Duodenal mucosa (tissue), 2 donors: ENCODE measurements at regions not wholly inside any gene's neighbourhood (a gene's known extent, or its start where the extent isn't known, plus 50 kb on each side); places are given as distances from the start of the nearest gene placed in this dataset.
"Not testable (repeated sequence)": the region's sequence is repeated elsewhere in the genome, so short reads cannot be mapped to it uniquely, and the experiment has no call there.

Experiments used
- H3K27ac ChIP-seq: one replicate; pipeline ENCODE4 v1.7.0; 2013; ENCODE audit warnings: low read depth, low read length
- H3K27me3 ChIP-seq, 2 donors: one replicate each; pipeline ENCODE4 v1.7.0; 2013; ENCODE audit warnings: low read length in 2 of 2, control low read depth in 1 of 2; ENCODE audit not compliant: insufficient read depth in 2 of 2, control insufficient read depth in 1 of 2
- H3K36me3 ChIP-seq, 2 donors: one replicate each; pipeline ENCODE4 v1.7.0; 2013; ENCODE audit warnings: low read length in 2 of 2, control low read depth in 1 of 2; ENCODE audit not compliant: insufficient read depth in 2 of 2, control insufficient read depth in 1 of 2
- H3K4me1 ChIP-seq, 2 donors: one replicate each; pipeline ENCODE4 v1.7.0; 2013; ENCODE audit warnings: low read length in 2 of 2, control low read depth in 1 of 2; ENCODE audit not compliant: insufficient read depth in 2 of 2, control insufficient read depth in 1 of 2
- H3K4me3 ChIP-seq, 2 donors: one replicate each; pipeline ENCODE4 v1.7.0; 2013; ENCODE audit warnings: low read length in 2 of 2, low read depth in 1 of 2
- H3K9ac ChIP-seq, 2 donors: one replicate each; pipeline ENCODE4 v1.7.0; 2013; ENCODE audit warnings: low read length in 2 of 2, low read depth in 1 of 2
- H3K9me3 ChIP-seq, 2 donors: one replicate each; pipeline ENCODE4 v1.7.0; 2013; ENCODE audit warnings: low read length in 2 of 2, control low read depth in 1 of 2; ENCODE audit not compliant: control insufficient read depth in 1 of 2

DNA sequence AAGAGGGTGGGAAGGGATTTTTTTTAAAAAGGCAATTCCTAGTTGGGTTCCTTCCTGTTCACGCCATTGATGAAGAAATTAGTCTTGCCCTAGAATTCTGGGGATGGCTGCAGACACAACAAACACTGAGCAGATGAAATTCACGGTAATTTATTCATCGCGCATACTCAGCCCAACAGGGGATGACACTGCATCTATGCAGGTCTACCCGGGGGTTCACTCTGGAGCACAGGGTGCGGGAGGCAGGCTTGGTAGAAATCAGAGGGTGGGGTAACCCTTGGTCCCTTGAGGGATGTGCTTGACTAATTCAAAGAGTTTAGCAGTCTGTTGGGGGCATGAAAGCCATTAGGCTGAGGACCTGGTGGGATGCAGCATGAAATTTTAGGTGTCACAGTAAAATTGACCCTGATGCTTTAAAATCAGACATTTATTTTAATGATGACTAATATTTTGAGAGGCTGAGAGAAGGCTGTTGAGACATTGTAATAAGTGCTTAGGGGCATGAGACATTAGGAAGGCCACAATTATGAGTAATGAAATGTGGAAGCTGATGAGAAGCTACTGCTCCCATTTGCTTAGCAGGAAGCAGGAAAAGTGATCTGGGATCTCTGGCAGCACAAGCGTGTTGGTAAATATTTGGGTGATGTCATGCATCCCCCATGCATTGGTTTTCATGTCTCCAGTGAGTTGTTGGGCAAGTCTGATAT lies 1800.3 kb upstream of the DEFB115 start:
- H3K27ac ChIP-seq, H3K4me3 ChIP-seq, H3K36me3 ChIP-seq, H3K27me3 ChIP-seq, H3K9ac ChIP-seq, H3K4me1 ChIP-seq: not testable (repeated sequence)
- H3K9me3 ChIP-seq, result peaks cover 7 to 14% of the 10 kb centered on the region in 2 donors

DNA sequence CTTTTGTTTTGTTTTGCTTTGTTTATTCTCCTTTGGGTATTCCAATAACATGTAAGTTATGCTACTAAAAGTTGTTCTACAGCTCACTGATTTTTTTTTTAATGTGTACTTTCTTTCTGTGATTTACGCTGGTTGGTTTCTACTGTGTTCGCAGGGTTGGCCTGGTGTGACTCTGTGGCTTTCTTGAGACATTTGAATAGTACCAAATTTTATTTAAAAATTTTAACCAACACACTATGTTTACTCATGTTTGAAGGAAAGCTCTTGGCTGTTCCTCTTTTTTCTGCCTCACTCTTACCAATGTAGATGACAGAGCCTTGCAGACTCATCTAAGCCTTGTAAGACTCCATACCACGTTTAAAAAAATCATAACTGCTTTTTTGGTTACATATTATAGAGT lies 1784.9 kb upstream of the DEFB115 start:
- H3K4me1 ChIP-seq, result no peaks in the 10 kb centered on the region
- H3K9ac ChIP-seq, result no peak overlapping the region
- H3K4me3 ChIP-seq, result no peak overlapping the region
- H3K27me3 ChIP-seq, result no peaks in the 10 kb centered on the region
- peaks cover 0 to 2% of the 10 kb centered on the region in 2 donors for H3K9me3 ChIP-seq
- no peak overlapping the region for H3K27ac ChIP-seq
- no peaks in the 10 kb centered on the region for H3K36me3 ChIP-seq

DNA sequence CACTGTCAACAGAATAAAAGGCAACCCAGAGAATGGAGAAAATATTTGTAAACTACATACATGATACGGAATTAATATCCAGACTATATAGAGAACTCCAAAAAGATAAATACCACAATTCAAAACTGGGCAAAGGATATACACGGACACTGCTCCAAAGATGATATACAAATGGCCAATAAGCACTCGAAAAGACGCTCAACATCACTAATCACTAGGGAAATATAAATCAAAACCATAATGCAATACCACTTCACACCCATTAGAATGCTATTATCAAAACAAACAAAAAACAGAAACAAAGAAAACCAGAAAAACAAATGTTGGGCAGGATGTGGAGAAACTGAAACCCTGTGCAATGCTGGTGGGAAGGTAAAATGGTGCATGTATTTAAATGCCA lies 1764.6 kb upstream of the DEFB115 start:
- H3K9ac ChIP-seq, H3K9me3 ChIP-seq, H3K27me3 ChIP-seq, H3K27ac ChIP-seq, H3K4me1 ChIP-seq, H3K4me3 ChIP-seq, H3K36me3 ChIP-seq: not testable (repeated sequence)

GRCh38 chr20:29496767-29497166 lies 1760.7 kb upstream of the DEFB115 start:
- not testable (repeated sequence) for H3K4me1 ChIP-seq, H3K4me3 ChIP-seq, H3K27me3 ChIP-seq, H3K27ac ChIP-seq, H3K9ac ChIP-seq, H3K36me3 ChIP-seq
- H3K9me3 ChIP-seq, result peaks cover 9 to 13% of the 10 kb centered on the region in 2 donors

DNA sequence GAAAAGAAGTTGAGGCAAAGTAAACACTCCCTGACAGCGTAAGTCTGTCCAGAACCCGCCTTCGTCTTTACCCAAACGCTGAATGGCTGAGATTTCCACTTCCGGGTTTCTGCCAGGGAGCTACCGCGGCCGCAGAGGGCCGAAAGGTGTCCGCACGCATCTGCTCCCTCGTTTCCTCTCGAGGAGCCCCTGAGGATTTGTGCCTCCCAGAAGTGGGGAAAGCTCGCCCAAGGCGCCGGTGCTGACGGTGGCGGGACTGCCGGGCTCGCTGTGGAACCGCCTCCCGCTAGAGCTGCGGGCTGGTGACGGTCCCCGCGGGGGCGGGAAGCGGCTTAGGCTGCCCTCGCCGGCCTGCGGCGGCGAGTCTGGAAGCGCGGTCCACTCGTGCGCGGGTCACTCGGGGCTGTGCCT lies 1760.2 kb upstream of the DEFB115 start:
- H3K4me1 ChIP-seq, result no peaks in the 10 kb centered on the region
- no peaks in the 10 kb centered on the region for H3K36me3 ChIP-seq
- no peaks in the 10 kb centered on the region for H3K27me3 ChIP-seq
- H3K9ac ChIP-seq, result no peak overlapping the region
- no peak overlapping the region for H3K27ac ChIP-seq
- H3K9me3 ChIP-seq, result peaks cover 9 to 13% of the 10 kb centered on the region in 2 donors
- H3K4me3 ChIP-seq, result peak overlapping the region in 1 of 2 donors; percentile 36

DNA sequence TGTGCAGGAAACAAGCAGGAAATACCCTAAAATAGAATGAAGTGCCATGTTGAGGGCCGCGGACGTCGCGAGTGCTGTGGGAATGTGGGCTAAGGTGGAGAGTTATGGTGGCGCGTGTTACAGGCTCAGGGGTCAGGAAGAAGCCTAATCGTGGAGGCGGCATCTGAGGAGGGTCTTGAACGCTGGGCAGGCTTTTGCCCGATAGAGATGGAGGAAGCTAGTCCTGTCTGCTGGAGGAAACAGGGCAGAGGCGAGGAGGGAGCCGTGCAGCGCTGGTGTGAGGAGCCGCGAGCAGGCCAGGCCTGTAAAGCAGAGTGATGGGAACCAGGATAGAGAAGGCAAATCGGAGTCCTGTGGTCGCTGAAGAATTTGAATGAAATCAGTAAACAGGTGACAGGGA lies 1759.8 kb upstream of the DEFB115 start:
- H3K4me3 ChIP-seq, result not testable (repeated sequence)

DNA sequence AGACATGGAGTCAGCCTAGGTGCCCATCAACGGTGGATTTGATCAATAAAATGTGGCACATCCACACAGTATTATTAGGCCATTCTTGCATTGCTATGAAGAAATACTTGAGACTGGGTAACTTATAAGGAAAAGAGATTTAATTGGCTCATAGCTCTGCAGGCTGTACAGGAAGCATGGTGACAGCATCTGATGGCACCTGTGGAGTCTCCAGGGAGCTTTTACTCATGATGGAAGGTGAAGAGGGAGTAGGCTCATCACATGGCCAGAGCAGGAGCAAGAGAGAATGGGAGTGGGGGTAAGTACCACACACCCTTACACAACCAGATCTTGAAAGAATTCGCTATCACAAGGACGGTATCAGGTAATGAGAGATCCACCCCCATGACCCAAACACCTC lies 1756.7 kb upstream of the DEFB115 start:
- H3K27me3 ChIP-seq, H3K27ac ChIP-seq, H3K9ac ChIP-seq, H3K36me3 ChIP-seq, H3K4me3 ChIP-seq, H3K4me1 ChIP-seq: not testable (repeated sequence)
- peaks cover 9 to 11% of the 10 kb centered on the region in 2 donors for H3K9me3 ChIP-seq

More for the DNA sequence above, 1759.8 kb upstream of the DEFB115 start:
- not testable (repeated sequence) for H3K4me1 ChIP-seq, H3K27me3 ChIP-seq, H3K9ac ChIP-seq, H3K36me3 ChIP-seq, H3K27ac ChIP-seq
- peaks cover 9 to 13% of the 10 kb centered on the region in 2 donors for H3K9me3 ChIP-seq

DNA sequence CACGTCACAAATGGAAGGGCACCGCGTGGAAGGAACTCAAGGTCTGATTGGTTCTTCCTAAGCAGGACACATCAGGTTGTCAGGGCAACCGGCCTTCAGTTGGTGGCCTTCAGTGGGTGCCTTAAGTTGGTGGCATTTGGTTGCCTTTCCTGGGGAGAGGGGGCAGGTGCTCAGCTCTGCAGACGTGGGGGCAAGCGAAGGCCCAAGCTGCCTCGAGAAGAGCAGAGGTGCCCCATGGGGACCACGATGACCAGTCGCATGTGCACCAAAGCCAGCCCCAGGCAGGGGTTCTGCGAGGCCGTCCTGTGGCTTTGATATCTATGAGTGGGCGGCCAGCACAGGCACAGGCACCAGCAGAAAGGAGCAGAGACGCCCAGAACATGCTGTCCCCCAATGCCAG lies 1742.8 kb upstream of the DEFB115 start:
- H3K27me3 ChIP-seq, H3K4me1 ChIP-seq, H3K4me3 ChIP-seq, H3K27ac ChIP-seq, H3K9ac ChIP-seq, H3K36me3 ChIP-seq: not testable (repeated sequence)
- H3K9me3 ChIP-seq, result peaks cover 5 to 14% of the 10 kb centered on the region in 2 donors

GRCh38 chr20:29516847-29517246 lies 1740.6 kb upstream of the DEFB115 start:
- H3K9ac ChIP-seq, H3K27ac ChIP-seq, H3K36me3 ChIP-seq, H3K4me3 ChIP-seq, H3K4me1 ChIP-seq, H3K27me3 ChIP-seq: not testable (repeated sequence)
- H3K9me3 ChIP-seq, result peaks cover under 1 to 14% of the 10 kb centered on the region in 2 donors

GRCh38 chr20:29519610-29520241 lies 1737.7 kb upstream of the DEFB115 start:
- H3K4me3 ChIP-seq, H3K9ac ChIP-seq, H3K27me3 ChIP-seq, H3K27ac ChIP-seq, H3K4me1 ChIP-seq, H3K9me3 ChIP-seq, H3K36me3 ChIP-seq: not testable (repeated sequence)
